ENCODE measurements at regions not wholly inside any gene's neighbourhood (a gene's known extent, or its start where the extent isn't known, plus 50 kb on each side); places are given as distances from the start of the nearest gene placed in this dataset.

- TF ChIP-seq CTCF (IDR thresholded peaks at IDR 0.05): no peak
- TF ChIP-seq ZFX (IDR thresholded peaks at IDR 0.05; ENCODE audit: borderline replicate concordance): no peak
Measured at GRCh38 chr10:106360870-106361269, 803.6 kb downstream of the SORCS1 start.

Measured in 22Rv1 (cell line).